HL-60/S4 treated with retinoic acid at 250 ng/mL for 4 days and 3 days (cell line): ENCODE measurements at regions not wholly inside any gene's neighbourhood (a gene's known extent, or its start where the extent isn't known, plus 50 kb on each side); places are given as distances from the start of the nearest gene placed in this dataset.
"Not testable (repeated sequence)": the region's sequence is repeated elsewhere in the genome, so short reads cannot be mapped to it uniquely, and the experiment has no call there.

ENCODE experiments used
- in situ Hi-C: fragments of 300-500 bp; cut with MboI; formaldehyde crosslinking; loops from 2 replicates; pipeline ENCODE4 v1.7.0; 2022; ENCODE audit warnings: low sequenced_read_pairs

DNA sequence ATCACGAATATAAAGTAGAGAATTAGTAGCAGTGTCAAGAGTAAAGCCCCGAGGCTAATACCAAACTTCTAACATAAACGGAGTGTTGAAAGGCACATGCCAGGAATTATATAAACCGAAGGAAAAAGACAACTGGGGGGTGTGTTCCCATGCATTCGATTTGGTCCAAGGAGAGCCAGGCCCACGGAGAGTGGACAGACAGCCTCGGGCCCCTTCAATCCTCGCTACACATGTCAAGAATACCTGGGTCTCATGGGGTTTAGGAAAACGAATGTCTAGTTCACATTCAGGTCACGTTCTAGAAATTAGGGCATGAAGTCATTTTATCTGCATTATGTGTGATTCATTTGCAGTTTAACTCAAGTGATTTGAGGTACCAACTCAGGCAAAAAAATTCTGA lies 343.7 kb downstream of the BCL2L11 start:
- in situ Hi-C loops: not testable (repeated sequence)

GRCh38 chr2:111465521-111465920 lies 344.8 kb downstream of the BCL2L11 start:
- in situ Hi-C loops: not testable (repeated sequence)

GRCh38 chr2:111466744-111467143 lies 346.0 kb downstream of the BCL2L11 start:
- in situ Hi-C loops: not testable (repeated sequence)

GRCh38 chr2:111470924-111471323 lies 350.2 kb downstream of the BCL2L11 start:
- in situ Hi-C loops: not testable (repeated sequence)

GRCh38 chr2:111471791-111472530 lies 351.2 kb downstream of the BCL2L11 start:
- in situ Hi-C loops: not testable (repeated sequence)

DNA sequence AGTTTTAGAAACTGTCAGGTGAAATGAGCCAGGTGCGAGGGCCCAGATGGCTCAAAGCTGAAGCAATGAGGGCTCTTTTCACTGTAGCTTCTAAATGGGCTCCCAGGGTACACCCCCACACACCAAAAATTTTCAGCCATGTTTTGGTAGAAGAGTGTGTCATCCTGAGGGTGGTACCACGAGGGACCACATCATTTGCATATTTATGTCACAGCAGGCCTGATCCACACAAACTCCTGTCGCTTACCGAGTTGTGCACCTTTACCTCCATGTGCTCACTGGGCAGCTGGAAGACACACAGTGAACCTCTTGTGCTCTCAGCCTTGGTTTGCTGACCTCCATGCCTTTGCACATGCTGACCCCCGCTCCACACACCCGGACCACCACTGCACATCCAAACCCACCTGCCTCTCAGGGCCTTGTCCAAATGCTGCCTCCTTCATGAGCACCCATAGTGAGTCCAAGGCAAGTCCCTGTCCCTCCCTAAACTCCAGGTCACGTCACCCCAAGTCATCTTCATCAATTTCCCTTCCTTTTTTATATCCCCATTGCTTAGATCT lies 352.2 kb downstream of the BCL2L11 start:
- in situ Hi-C loops: not testable (repeated sequence)

- in situ Hi-C loops: not testable (repeated sequence)
Observed at GRCh38 chr2:111473522-111473921, 352.8 kb downstream of the BCL2L11 start.

DNA sequence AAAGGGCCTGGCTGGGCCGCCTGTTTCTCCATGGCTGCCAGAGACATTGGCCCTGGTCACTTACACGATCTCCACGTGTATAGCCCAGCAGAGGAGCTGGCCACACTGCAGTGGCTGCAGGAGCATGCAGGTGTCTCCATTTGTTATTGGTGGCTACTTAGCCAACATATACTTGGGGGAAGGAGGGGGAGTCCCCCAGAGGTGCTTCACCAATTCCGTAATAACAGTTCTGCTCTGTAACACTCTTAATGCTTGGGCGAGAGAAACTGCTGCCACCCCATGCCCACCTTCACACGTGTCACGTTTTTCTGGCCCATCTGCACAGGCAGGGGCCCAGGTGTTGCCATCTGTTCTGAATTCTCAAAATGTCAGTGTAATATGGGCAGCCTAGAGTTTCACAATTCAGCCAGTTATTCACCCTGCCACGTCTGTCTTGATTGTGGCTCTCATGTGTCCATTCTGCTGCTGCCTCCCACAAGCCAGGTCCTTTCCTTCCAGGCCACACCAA lies 353.5 kb downstream of the BCL2L11 start:
- in situ Hi-C loops: not testable (repeated sequence)

- in situ Hi-C loops: loop anchor here (25.0 kb wide), 1 partner anchor 184 kb away; no protein-coding TSS in a partner anchor
Observed at GRCh38 chr2:111478335-111478734, 357.6 kb downstream of the BCL2L11 start.

GRCh38 chr2:111478871-111479318 lies 358.2 kb downstream of the BCL2L11 start:
- in situ Hi-C loops: loop anchor here (25.0 kb wide), 1 partner anchor 183 kb away; no protein-coding TSS in a partner anchor

GRCh38 chr2:111480016-111480625 lies 359.4 kb downstream of the BCL2L11 start:
- in situ Hi-C loops: loop anchor here (25.0 kb wide), 1 partner anchor 182 kb away; no protein-coding TSS in a partner anchor

GRCh38 chr2:111480633-111481032 lies 359.9 kb downstream of the BCL2L11 start:
- in situ Hi-C loops: loop anchor here (25.0 kb wide), 1 partner anchor 182 kb away; no protein-coding TSS in a partner anchor

DNA sequence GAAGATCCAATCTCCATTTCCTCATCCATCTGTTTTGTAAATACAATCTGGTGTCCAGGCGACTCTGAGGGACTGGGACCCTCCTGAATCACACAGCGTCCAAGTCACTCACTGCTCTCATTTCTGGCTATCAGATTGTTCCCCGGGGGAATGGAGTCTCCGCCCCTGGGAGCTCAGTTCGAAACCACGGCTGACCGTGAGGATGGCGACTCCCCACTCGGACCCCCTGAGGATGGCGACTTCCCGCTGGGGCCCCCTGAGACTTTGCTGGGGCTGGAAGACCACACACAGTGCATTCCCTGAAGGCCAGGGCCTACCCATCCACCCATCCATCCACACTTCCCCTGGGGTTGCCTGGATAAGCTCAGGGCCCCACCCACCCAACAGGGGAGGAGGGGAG lies 360.5 kb downstream of the BCL2L11 start:
- in situ Hi-C loops: loop anchor here (25.0 kb wide), 1 partner anchor 181 kb away; no protein-coding TSS in a partner anchor

DNA sequence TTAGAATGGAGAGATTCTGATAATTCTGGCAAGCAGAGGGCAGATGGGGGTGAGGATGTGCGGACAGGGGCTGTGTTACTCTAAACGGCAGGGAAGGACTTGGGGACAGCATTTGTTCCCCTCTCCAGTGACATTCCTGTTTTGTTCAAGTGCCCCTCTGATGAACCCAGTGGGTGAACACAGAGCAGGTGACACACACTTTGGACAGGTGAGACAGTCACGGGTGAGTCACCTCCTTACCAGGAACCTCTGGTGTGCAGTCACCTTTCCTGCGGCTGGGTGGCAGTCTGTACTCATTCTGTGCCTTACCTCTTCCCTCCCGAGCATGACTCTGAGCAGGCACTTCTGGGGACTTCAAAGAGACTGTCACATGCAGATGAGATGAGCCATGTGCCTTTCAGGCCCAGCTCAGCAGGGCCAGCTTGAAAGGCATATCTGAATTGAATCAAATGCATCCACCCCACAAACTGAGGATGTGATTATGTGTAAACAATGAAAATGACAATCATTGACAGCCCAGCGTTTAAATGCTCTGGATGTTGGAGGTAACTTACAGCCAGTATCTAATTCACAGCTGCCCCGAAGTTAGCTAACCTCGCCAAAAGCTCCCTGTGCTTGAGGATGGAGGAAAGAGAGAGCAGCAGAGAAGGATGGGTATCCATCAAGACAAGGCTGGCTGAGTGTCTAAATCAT lies 362.4 kb downstream of the BCL2L11 start:
- in situ Hi-C loops: loop anchor here (25.0 kb wide), 1 partner anchor 179 kb away; no protein-coding TSS in a partner anchor

DNA sequence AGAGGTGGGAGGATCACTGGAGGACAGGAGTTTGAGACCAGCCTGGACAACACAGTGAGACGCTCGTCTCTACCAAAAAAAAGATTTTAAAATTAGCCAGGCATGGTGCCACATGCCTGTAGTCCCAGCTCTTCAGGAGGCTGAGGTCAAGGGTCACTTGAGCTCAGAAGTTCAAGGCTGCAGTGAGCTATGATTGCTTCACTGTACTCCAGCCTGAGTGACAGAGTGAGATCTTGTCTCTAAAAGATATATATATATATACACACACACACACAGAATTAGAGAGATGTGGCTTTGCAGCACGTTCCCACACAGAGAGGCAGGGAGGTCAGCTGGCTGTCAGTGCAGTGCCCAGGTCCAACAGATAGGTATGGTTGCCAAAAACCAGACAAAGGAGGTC lies 363.4 kb downstream of the BCL2L11 start:
- in situ Hi-C loops: loop anchor here (25.0 kb wide), 1 partner anchor 178 kb away; no protein-coding TSS in a partner anchor

DNA sequence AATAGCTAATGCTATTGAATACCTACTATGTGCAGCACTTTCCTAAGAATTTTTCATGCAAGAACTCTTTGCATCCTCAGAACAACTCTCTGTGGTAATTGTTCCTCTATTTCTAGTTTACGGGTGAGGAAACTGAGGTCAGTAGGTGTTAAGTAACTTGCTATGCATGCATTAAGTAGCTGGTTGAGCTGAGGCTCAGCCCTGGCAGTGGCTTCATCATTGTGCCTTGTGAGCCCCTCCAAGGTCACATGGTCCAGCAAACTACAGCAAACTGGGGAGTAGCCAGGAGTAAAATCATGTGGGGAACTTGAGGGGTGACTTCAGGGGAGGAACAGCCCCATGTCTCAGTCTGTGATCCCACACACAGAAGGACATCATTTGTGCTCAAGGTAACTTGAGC lies 365.2 kb downstream of the BCL2L11 start:
- in situ Hi-C loops: loop anchor here (25.0 kb wide), 1 partner anchor 176 kb away; no protein-coding TSS in a partner anchor

GRCh38 chr2:111488451-111488850 lies 367.7 kb downstream of the BCL2L11 start:
- in situ Hi-C loops: loop anchor here (25.0 kb wide), 1 partner anchor 174 kb away; no protein-coding TSS in a partner anchor

DNA sequence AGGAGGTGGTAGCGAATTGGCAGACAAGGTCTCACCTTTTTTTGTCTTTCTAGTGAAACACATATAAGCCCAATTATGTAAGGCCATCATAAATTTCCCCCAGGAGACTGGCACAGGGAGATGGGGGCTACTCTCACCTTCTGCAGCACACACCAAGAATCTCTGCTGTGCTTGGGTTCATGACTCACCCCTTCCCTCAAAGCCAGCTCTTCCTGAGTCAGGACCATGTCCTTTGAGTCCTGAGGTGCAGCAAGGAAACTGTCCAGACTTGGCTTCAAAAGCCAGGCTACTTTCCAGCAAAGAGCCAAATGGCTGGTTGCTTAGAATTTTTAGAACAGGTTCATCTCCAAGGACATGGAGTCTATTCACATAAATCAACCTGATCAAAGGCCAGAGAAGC lies 368.7 kb downstream of the BCL2L11 start:
- in situ Hi-C loops: loop anchor here (25.0 kb wide), 1 partner anchor 173 kb away; no protein-coding TSS in a partner anchor

GRCh38 chr2:111491181-111491580 lies 370.5 kb downstream of the BCL2L11 start:
- in situ Hi-C loops: loop anchor here (25.0 kb wide), 1 partner anchor 171 kb away; no protein-coding TSS in a partner anchor

DNA sequence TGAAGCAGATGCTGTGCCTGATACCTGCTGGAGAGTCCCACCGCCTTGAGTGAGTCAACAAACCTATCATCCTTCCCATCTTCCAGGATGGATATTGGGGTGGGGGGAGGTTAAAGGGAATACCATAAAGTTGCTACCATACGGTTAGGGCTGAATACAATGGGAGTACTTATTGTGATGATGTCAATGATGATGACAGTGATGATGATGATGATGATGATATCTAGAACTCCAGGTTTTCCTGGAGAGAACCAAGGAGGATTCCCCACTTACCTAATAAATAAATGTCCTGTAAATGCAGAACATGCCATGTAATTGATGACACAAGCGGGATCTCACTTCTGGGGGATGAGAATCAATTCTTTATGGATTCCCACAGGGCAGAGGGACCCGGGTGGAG lies 370.9 kb downstream of the BCL2L11 start:
- in situ Hi-C loops: loop anchor here (25.0 kb wide), 1 partner anchor 171 kb away; no protein-coding TSS in a partner anchor
